Activated CD8-positive, alpha-beta memory T cell treated with anti-CD3 and anti-CD28 coated beads, Interleukin-2, amount 10 ng/mL, durations not matched to agents 7 days and 5 days (primary cell): ENCODE measurements at regions not wholly inside any gene's neighbourhood (a gene's known extent, or its start where the extent isn't known, plus 50 kb on each side); places are given as distances from the start of the nearest gene placed in this dataset.

Source experiments
- ATAC-seq: fragments of 150-1000 bp; cut with Tn5 transposase; one replicate; pipeline ENCODE4 v1.10.0; 2021; ENCODE audit warnings: moderate library complexity
- CTCF ChIA-PET: fragments of 350-600 bp; sonication (Branson Sonifier 250); formaldehyde crosslinking; loops from one replicate; lab custom pipeline; 2021; ENCODE audit warnings: antibody characterized with exemption; lab: Charles Lee
- DNase-seq: peaks from one replicate; pipeline ENCODE4 v3.0.0-alpha.2; 2020
- H3K27ac Mint-ChIP-seq: one replicate; pipeline ENCODE4 v1.8.0; 2021; ENCODE audit warnings: mild to moderate bottlenecking, mixed read lengths
- H3K27me3 Mint-ChIP-seq: one replicate; pipeline ENCODE4 v1.8.0; 2021; ENCODE audit warnings: mixed read lengths
- H3K36me3 Mint-ChIP-seq: one replicate; pipeline ENCODE4 v1.8.0; 2021; ENCODE audit warnings: mild to moderate bottlenecking, mixed read lengths
- H3K4me1 Mint-ChIP-seq: one replicate; pipeline ENCODE4 v1.8.0; 2021; ENCODE audit warnings: mixed read lengths
- H3K4me3 Mint-ChIP-seq: one replicate; pipeline ENCODE4 v1.8.0; 2021; ENCODE audit warnings: mild to moderate bottlenecking, moderate library complexity, mixed read lengths
- H3K9me3 Mint-ChIP-seq: one replicate; pipeline ENCODE4 v1.8.0; 2022; ENCODE audit warnings: low read depth, mixed read lengths

- H3K9me3 Mint-ChIP-seq = no peaks in the 10 kb centered on the region
- DNase-seq (no peak), ATAC-seq (no peak)
- no peaks in the 10 kb centered on the region for H3K36me3 Mint-ChIP-seq
- H3K27ac Mint-ChIP-seq = no peak overlapping the region
- no peaks in the 10 kb centered on the region for H3K4me1 Mint-ChIP-seq
- CTCF ChIA-PET = no interaction called here
- no peak overlapping the region for H3K4me3 Mint-ChIP-seq
- H3K27me3 Mint-ChIP-seq = no peaks in the 10 kb centered on the region
These were observed 439.4 kb downstream of the CCDC91 start for GRCh38 chr12:28629691-28630090.

- no peaks in the 10 kb centered on the region for H3K27me3 Mint-ChIP-seq
- no peaks in the 10 kb centered on the region for H3K4me1 Mint-ChIP-seq
- CTCF ChIA-PET = no interaction called here
These were observed 441.6 kb downstream of the CCDC91 start for GRCh38 chr12:28631831-28632230.

GRCh38 chr12:28640519-28640918 is 450.3 kb downstream of the CCDC91 start:
- CTCF ChIA-PET = no interaction called here
- H3K4me1 Mint-ChIP-seq = no peaks in the 10 kb centered on the region
- no peaks in the 10 kb centered on the region for H3K27me3 Mint-ChIP-seq
- no peaks in the 10 kb centered on the region for H3K9me3 Mint-ChIP-seq
- no peaks in the 10 kb centered on the region for H3K36me3 Mint-ChIP-seq
- ATAC-seq = no peak
- no peak for DNase-seq
- no peak overlapping the region for H3K4me3 Mint-ChIP-seq
- no peak overlapping the region for H3K27ac Mint-ChIP-seq

More at GRCh38 chr12:28631831-28632230, 441.6 kb downstream of the CCDC91 start:
- no peak overlapping the region for H3K4me3 Mint-ChIP-seq
- no peaks in the 10 kb centered on the region for H3K36me3 Mint-ChIP-seq
- no peaks in the 10 kb centered on the region for H3K9me3 Mint-ChIP-seq
- no peak overlapping the region for H3K27ac Mint-ChIP-seq
- DNase-seq = no peak
- ATAC-seq = no peak

DNA sequence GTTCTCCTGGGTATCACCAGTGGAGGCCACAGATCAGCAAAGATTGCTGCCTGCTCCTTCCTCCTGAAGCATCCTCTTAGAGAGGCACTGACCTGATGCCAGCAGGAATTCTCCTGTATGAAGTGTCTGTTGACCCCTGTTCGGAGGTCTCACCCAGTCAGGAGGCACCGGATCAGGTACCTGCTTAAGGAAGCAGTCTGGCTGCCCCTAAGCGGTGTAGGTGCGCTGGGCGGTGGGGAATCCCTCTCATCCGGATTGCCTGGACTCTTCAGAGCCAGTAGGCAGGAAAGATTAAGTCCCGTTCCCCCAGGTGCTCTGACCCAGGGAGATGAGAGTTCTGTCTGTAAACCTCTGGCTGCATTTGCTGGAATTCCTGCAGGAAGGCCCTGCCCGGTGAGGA is 455.2 kb downstream of the CCDC91 start:
- Mint-ChIP-seq H3K36me3 (no peaks in the 10 kb centered on the region), H3K27me3 (no peaks in the 10 kb centered on the region), H3K9me3 (no peaks in the 10 kb centered on the region), H3K27ac (no peak overlapping the region), H3K4me1 (no peaks in the 10 kb centered on the region), H3K4me3 (no peak overlapping the region)
- DNase-seq (no peak), ATAC-seq (no peak)
- CTCF ChIA-PET = no interaction called here

- H3K9me3 Mint-ChIP-seq = no peaks in the 10 kb centered on the region
- CTCF ChIA-PET = no interaction called here
- H3K27me3 Mint-ChIP-seq = no peaks in the 10 kb centered on the region
- ATAC-seq (no peak), DNase-seq (no peak)
- H3K4me1 Mint-ChIP-seq = no peaks in the 10 kb centered on the region
- no peak overlapping the region for H3K27ac Mint-ChIP-seq
- no peaks in the 10 kb centered on the region for H3K36me3 Mint-ChIP-seq
- no peak overlapping the region for H3K4me3 Mint-ChIP-seq
These were observed 455.6 kb downstream of the CCDC91 start for GRCh38 chr12:28645891-28646290.

GRCh38 chr12:28650906-28651305 is 460.6 kb downstream of the CCDC91 start:
- H3K36me3 Mint-ChIP-seq = no peaks in the 10 kb centered on the region
- H3K9me3 Mint-ChIP-seq = no peaks in the 10 kb centered on the region
- H3K4me1 Mint-ChIP-seq = no peaks in the 10 kb centered on the region
- ATAC-seq (no peak), DNase-seq (no peak)
- H3K4me3 Mint-ChIP-seq = no peak overlapping the region
- CTCF ChIA-PET = no interaction called here
- no peaks in the 10 kb centered on the region for H3K27me3 Mint-ChIP-seq
- no peak overlapping the region for H3K27ac Mint-ChIP-seq

DNA sequence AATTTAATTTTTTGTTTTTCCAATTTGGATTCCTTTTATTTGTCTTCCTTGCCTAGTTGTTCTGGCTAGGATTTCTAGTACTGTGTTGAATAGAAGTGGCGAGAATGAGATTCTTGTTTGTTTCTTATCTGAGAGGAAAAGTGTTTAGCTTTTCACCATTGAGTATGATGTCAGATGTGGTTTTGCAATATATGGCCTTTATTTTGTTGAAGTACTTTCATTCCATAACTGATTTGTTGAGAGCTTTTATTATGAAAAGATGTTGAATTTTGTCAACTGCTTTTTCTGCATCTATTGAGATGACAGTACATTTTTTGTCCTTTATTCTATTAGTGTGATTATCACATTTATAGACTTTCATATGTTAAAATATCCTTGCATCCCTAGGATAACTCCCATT is 462.0 kb downstream of the CCDC91 start:
- Mint-ChIP-seq H3K4me1 (no peaks in the 10 kb centered on the region), H3K36me3 (no peaks in the 10 kb centered on the region), H3K27me3 (no peaks in the 10 kb centered on the region), H3K27ac (no peak overlapping the region), H3K9me3 (no peaks in the 10 kb centered on the region), H3K4me3 (no peak overlapping the region)
- DNase-seq (no peak), ATAC-seq (no peak)
- CTCF ChIA-PET = no interaction called here

DNA sequence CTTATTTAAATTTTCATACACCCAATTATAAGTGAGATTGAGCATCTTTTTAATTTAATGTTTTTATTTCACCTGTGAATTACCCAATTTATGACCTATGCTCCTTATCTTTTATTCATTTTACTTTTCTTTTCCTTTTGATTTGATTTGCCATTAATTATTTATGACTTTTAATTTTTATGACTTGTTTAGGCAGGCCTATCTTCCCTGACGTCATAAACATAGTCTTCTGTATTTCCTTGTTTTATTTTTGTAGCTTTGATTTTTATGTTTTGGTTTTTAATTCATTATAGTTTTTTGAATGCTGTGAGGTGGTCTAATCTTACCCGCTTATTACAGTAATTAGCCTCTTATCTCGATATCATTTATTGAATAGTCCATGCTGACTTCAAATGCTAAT is 467.1 kb upstream of the FAR2 start:
- H3K4me3 Mint-ChIP-seq = no peak overlapping the region
- H3K4me1 Mint-ChIP-seq = no peaks in the 10 kb centered on the region
- DNase-seq (no peak), ATAC-seq (no peak)
- H3K27ac Mint-ChIP-seq = no peak overlapping the region
- H3K36me3 Mint-ChIP-seq = no peaks in the 10 kb centered on the region
- no peaks in the 10 kb centered on the region for H3K27me3 Mint-ChIP-seq
- CTCF ChIA-PET = interaction anchor here (0.6 to 0.8 kb wide), 2 partner anchors 10 to 18 kb away, joined by 3 read pairs; no protein-coding TSS in a partner anchor
- H3K9me3 Mint-ChIP-seq = peaks cover 3% of the 10 kb centered on the region

DNA sequence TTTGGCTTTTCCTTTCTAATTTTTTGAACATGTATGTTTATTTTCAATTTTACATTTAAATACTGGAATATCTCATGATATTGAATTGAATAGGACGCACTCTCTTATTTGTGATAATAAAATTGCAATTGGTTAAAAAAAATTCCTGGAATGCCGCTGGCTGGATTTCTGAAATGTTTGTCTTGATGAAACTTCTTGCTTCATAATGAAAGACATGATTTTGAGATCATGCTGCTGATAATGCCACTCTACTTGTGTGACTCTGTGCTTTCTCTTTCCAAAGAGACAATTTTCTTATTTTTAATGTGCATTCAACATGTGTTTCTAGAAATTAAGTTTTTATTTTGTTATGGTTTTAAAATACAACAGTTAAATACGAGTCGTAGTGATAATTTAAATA is 465.7 kb upstream of the FAR2 start:
- Mint-ChIP-seq H3K9me3 (no peaks in the 10 kb centered on the region), H3K27me3 (no peaks in the 10 kb centered on the region), H3K4me3 (no peak overlapping the region), H3K27ac (no peak overlapping the region), H3K36me3 (no peaks in the 10 kb centered on the region), H3K4me1 (no peaks in the 10 kb centered on the region)
- CTCF ChIA-PET = no interaction called here
- DNase-seq = no peak
- no peak for ATAC-seq

- no peaks in the 10 kb centered on the region for H3K27me3 Mint-ChIP-seq
- H3K4me3 Mint-ChIP-seq = no peak overlapping the region
- no peaks in the 10 kb centered on the region for H3K9me3 Mint-ChIP-seq
- CTCF ChIA-PET = no interaction called here
- no peak for ATAC-seq
- no peak overlapping the region for H3K27ac Mint-ChIP-seq
- H3K36me3 Mint-ChIP-seq = no peaks in the 10 kb centered on the region
- DNase-seq = no peak
- no peaks in the 10 kb centered on the region for H3K4me1 Mint-ChIP-seq
These were observed 459.5 kb upstream of the FAR2 start for GRCh38 chr12:28689398-28690175.

- no peaks in the 10 kb centered on the region for H3K4me1 Mint-ChIP-seq
- H3K27ac Mint-ChIP-seq = no peak overlapping the region
- no peak for DNase-seq
- ATAC-seq = no peak
- H3K36me3 Mint-ChIP-seq = no peaks in the 10 kb centered on the region
- no peak overlapping the region for H3K4me3 Mint-ChIP-seq
- CTCF ChIA-PET = no interaction called here
- peaks cover 2% of the 10 kb centered on the region for H3K9me3 Mint-ChIP-seq
- H3K27me3 Mint-ChIP-seq = no peaks in the 10 kb centered on the region
These were observed 455.4 kb upstream of the FAR2 start for GRCh38 chr12:28693565-28694219.

- H3K36me3 Mint-ChIP-seq = no peaks in the 10 kb centered on the region
- peaks cover 2% of the 10 kb centered on the region for H3K9me3 Mint-ChIP-seq
- CTCF ChIA-PET = no interaction called here
- H3K27me3 Mint-ChIP-seq = no peaks in the 10 kb centered on the region
- no peak overlapping the region for H3K27ac Mint-ChIP-seq
- H3K4me1 Mint-ChIP-seq = no peaks in the 10 kb centered on the region
- ATAC-seq = no peak
- no peak overlapping the region for H3K4me3 Mint-ChIP-seq
- DNase-seq = no peak
These were observed 450.5 kb upstream of the FAR2 start for GRCh38 chr12:28698553-28698952.

DNA sequence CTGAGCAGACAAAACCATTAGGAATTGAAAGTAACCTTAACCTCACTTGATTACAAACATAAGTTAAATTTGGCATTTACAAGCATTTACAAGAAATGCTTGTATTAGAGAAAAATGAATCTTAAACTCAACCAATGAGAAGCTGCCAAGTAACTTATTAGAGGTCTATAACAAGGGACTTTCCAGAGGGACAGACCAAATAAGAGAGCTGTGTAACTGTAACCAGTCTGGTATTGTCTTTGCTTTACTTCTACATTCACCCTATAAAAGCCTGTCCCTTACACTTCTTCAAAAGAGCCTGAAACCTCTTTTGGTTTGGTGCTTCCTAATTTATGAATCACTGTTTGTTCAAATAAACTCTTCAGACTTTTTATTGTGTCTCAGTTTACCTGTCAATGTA is 450.0 kb upstream of the FAR2 start:
- no peaks in the 10 kb centered on the region for H3K36me3 Mint-ChIP-seq
- ATAC-seq (no peak), DNase-seq (no peak)
- no peak overlapping the region for H3K4me3 Mint-ChIP-seq
- H3K4me1 Mint-ChIP-seq = no peaks in the 10 kb centered on the region
- CTCF ChIA-PET = interaction anchor here (1.0 kb wide), 1 partner anchor 17 kb away, joined by 3 read pairs; no protein-coding TSS in a partner anchor
- no peaks in the 10 kb centered on the region for H3K27me3 Mint-ChIP-seq
- H3K27ac Mint-ChIP-seq = no peak overlapping the region
- peaks cover 2% of the 10 kb centered on the region for H3K9me3 Mint-ChIP-seq

GRCh38 chr12:28700161-28700560 is 448.9 kb upstream of the FAR2 start:
- CTCF ChIA-PET = interaction anchor here (1.0 kb wide), 1 partner anchor 18 kb away, joined by 3 read pairs; no protein-coding TSS in a partner anchor
- DNase-seq (no peak), ATAC-seq (no peak)
- peaks cover 2% of the 10 kb centered on the region for H3K9me3 Mint-ChIP-seq
- H3K36me3 Mint-ChIP-seq = no peaks in the 10 kb centered on the region
- H3K4me3 Mint-ChIP-seq = no peak overlapping the region
- no peaks in the 10 kb centered on the region for H3K4me1 Mint-ChIP-seq
- no peaks in the 10 kb centered on the region for H3K27me3 Mint-ChIP-seq
- H3K27ac Mint-ChIP-seq = no peak overlapping the region
